ENCODE measurements at regions not wholly inside any gene's neighbourhood (a gene's known extent, or its start where the extent isn't known, plus 50 kb on each side); places are given as distances from the start of the nearest gene placed in this dataset.

DNA sequence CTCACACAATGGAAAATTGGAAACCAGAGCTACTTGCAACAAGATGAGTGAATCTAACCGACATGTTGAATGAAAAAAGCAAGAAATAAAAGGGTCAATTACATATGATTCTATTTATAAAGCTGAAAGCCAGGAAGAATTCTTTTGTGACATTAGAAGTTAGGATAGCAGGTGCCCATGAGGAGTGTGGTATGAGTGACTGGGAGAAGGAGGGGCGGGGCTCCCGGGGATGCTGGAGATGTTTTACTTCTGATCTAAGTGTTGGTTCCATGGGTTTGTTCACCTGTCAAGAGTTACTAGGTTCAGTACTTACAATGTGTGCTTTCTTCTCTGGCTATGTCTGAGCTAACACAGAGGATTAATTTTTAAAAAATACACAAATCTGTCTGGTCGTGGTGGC lies 60.8 kb downstream of the NSMCE3 start:
- no peak for ATAC-seq (ENCODE audit: low read depth)
- H3K4me3 Mint-ChIP-seq: no peak overlapping the region
- no peak overlapping the region for H3K27ac Mint-ChIP-seq
- H3K36me3 Mint-ChIP-seq: no peaks in the 10 kb centered on the region
- no peaks in the 10 kb centered on the region for H3K9me3 Mint-ChIP-seq
- DNase-seq: no peak
- H3K27me3 Mint-ChIP-seq: peaks cover 15% of the 10 kb centered on the region
- POLR2A ChIA-PET: no interaction called here
- H3K4me1 Mint-ChIP-seq: peaks cover 11% of the 10 kb centered on the region

DNA sequence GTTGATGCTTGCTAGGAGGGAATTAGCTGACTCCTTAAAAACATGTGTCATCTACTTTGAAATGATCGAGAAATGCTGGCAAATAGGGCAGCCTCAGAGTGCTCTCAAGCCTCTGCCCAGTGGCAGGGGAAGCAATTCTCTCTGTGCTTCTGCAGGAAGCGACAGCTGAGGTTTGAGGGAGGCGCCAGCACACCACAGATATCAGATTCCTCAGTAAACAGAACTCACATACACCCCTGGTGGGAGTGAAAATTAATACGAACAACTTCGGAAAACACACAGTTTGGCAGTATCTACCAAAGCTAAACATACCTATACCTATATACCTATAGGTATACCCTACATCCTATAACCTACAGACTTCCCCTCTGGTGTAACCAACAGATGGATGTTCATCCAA lies 61.3 kb downstream of the NSMCE3 start:
- peaks cover 11% of the 10 kb centered on the region for H3K4me1 Mint-ChIP-seq
- POLR2A ChIA-PET: no interaction called here
- H3K9me3 Mint-ChIP-seq: no peaks in the 10 kb centered on the region
- H3K36me3 Mint-ChIP-seq: no peaks in the 10 kb centered on the region
- peaks cover 15% of the 10 kb centered on the region for H3K27me3 Mint-ChIP-seq
- DNase-seq (no peak), ATAC-seq (ENCODE audit: low read depth) (peak; percentile 58)
- H3K4me3 Mint-ChIP-seq: no peak overlapping the region
- no peak overlapping the region for H3K27ac Mint-ChIP-seq

DNA sequence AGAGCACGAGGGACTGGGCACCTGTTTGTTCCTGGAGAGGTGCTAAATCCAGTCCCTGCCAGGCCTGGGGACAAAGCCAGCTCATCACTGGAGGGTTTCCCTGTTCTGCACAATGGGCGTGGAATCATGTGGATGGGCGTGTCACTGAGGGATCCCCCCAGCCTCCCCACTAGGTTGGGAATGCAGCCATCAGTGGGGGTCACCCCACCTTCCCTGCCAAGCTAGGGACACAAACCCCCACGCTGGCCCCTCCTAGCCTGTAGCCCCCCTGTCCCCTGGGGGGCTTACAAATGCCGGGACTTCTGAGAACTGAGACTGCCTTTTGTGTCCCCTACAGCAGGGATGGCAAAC lies 61.9 kb downstream of the NSMCE3 start:
- H3K4me1 Mint-ChIP-seq: peaks cover 11% of the 10 kb centered on the region
- ATAC-seq (ENCODE audit: low read depth): no peak
- no peak overlapping the region for H3K27ac Mint-ChIP-seq
- no peak overlapping the region for H3K4me3 Mint-ChIP-seq
- no peaks in the 10 kb centered on the region for H3K9me3 Mint-ChIP-seq
- no peaks in the 10 kb centered on the region for H3K36me3 Mint-ChIP-seq
- peaks cover 15% of the 10 kb centered on the region for H3K27me3 Mint-ChIP-seq
- no peak for DNase-seq
- POLR2A ChIA-PET: no interaction called here

DNA sequence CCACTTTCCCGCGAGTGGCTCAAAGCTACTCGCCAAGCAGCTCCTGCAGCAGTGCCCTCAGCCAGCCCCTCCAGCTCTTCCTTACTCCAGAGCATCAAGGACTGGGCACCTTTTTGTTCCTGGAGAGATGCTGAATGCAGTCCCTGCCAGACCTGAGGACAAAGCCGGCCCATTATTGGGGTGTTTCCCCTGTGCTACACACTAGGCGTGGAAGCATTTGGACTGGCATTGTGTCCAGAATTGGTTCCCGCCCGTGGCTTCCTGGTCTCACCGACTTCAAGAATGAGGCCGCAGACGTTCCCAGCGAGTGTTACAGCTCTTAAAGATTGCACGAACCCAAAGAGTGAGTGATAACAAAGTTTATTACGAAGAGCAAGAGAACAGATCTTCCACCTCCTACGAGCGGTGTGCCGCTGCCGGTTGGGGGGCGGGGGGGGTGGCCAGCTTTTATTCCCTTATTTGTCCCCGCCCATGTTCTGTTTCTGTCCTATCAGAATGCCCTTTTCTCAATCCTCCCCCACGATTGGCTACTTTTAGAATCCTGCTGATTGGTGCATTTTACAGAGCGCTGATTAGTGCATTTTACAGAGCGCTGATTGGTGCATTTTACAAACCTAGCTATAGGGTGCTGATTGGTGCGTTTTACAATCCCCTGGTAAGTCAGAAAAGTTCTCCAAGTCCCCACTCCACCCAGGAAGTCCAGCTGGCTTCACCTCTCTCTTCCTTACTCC lies 62.4 kb downstream of the NSMCE3 start:
- POLR2A ChIA-PET: no interaction called here
- no peak overlapping the region for H3K27ac Mint-ChIP-seq
- peaks cover 7% of the 10 kb centered on the region for H3K4me1 Mint-ChIP-seq
- no peak overlapping the region for H3K4me3 Mint-ChIP-seq
- no peaks in the 10 kb centered on the region for H3K36me3 Mint-ChIP-seq
- DNase-seq: no peak
- no peak for ATAC-seq (ENCODE audit: low read depth)
- no peaks in the 10 kb centered on the region for H3K9me3 Mint-ChIP-seq
- peaks cover 12% of the 10 kb centered on the region for H3K27me3 Mint-ChIP-seq

DNA sequence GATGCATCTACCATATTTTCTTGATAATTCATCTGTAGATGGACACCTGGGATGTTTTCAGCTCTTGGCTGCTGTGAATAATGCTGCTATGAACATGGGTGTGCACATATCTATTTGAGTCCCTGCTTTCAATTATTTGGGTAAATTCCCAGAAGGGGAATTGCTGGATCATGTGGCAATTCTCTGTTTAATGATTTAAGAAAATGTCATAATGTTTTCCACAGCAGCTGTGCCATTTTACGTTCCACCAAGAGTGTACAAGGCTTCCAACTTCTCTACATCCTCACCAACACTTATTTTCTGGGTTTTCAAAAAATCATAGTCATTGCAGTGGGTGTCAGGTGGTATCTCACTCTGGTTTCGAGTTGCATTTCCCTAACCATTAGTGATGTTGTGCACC lies 64.4 kb downstream of the NSMCE3 start:
- Mint-ChIP-seq H3K4me1 (peaks cover 5% of the 10 kb centered on the region), H3K9me3 (no peaks in the 10 kb centered on the region), H3K36me3 (no peaks in the 10 kb centered on the region), H3K4me3 (no peak overlapping the region), H3K27me3 (peaks cover 19% of the 10 kb centered on the region), H3K27ac (no peak overlapping the region)
- DNase-seq (no peak), ATAC-seq (ENCODE audit: low read depth) (no peak)
- POLR2A ChIA-PET: no interaction called here

DNA sequence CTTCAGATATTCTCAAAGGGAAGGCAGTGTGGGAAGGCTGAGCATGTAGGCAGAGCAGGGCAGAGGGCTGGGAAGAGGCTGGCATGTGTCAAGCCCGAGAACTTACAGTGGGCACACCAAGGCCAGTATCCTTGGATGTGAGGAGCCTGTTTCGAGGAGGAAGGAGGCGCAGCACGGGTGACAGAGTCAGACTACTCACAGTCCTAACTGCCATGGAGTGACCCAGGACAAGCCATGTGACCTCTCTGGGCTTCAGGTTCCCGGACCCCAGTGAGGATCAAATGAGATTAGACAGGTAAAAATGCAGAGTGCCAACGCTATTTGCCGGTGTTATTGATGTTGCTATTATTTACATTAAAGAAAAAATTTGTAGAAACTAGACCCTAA lies 65.3 kb downstream of the NSMCE3 start:
- Mint-ChIP-seq H3K4me1 (peaks cover 5% of the 10 kb centered on the region), H3K27me3 (peaks cover 19% of the 10 kb centered on the region), H3K27ac (no peak overlapping the region), H3K36me3 (no peaks in the 10 kb centered on the region), H3K9me3 (no peaks in the 10 kb centered on the region), H3K4me3 (no peak overlapping the region)
- POLR2A ChIA-PET: no interaction called here
- DNase-seq (no peak), ATAC-seq (ENCODE audit: low read depth) (no peak)

DNA sequence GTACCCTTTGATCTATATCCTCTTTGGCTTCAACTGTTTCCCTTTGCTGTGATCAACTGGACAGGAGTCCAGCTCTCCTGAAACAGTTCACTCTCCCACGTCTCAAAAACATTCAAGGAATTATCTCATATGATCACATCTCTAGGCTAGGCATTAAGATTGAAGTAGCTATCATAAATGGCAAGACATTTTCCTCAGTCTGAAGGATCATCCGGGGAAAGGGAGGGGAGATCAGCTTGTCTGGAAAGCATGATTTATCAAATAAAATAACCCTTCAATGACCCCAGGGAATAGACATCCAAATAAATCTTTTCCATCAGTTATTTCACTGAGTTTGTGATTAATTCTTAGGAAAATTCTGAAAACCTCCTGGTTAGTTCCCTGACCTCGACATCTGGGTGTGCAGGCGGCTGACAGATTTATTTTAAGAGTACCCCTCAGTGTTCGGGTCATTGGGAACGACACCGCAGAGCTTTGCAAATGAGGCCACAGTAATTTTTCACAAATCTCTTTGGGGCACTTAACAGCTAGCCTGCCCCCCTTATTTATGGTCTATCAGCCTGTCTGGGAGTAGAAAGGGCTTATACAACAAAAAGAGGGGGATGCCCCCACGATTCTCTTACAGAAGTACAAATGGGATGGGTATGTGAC lies 65.8 kb downstream of the NSMCE3 start:
- no peak for ATAC-seq (ENCODE audit: low read depth)
- no peak overlapping the region for H3K27ac Mint-ChIP-seq
- H3K27me3 Mint-ChIP-seq: peaks cover 16% of the 10 kb centered on the region
- no peaks in the 10 kb centered on the region for H3K36me3 Mint-ChIP-seq
- POLR2A ChIA-PET: no interaction called here
- no peak for DNase-seq
- no peaks in the 10 kb centered on the region for H3K9me3 Mint-ChIP-seq
- H3K4me1 Mint-ChIP-seq: peaks cover 5% of the 10 kb centered on the region
- H3K4me3 Mint-ChIP-seq: no peak overlapping the region

DNA sequence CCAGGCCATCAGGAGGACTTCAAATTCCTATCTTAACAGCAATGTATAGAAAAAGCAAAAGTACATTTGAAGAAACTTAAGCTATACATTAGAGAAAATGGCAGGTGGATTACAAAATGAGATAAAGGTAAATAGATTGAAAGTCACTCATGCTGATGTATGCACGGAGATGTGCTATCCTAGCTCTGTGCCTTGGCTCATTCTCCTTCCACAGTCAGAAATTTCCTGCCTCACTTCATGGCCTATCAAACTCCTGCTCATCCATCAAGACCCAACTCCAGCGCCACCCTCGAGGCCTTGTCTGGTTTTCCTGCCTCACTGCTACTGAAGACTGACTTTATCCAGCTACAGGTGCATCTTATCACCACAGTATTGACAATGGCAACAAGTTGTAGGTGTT lies 72.9 kb downstream of the NSMCE3 start:
- DNase-seq (no peak), ATAC-seq (ENCODE audit: low read depth) (no peak)
- Mint-ChIP-seq H3K9me3 (no peaks in the 10 kb centered on the region), H3K4me1 (no peaks in the 10 kb centered on the region), H3K4me3 (no peak overlapping the region), H3K36me3 (no peaks in the 10 kb centered on the region), H3K27ac (no peak overlapping the region), H3K27me3 (peaks cover 14% of the 10 kb centered on the region)
- POLR2A ChIA-PET: no interaction called here

DNA sequence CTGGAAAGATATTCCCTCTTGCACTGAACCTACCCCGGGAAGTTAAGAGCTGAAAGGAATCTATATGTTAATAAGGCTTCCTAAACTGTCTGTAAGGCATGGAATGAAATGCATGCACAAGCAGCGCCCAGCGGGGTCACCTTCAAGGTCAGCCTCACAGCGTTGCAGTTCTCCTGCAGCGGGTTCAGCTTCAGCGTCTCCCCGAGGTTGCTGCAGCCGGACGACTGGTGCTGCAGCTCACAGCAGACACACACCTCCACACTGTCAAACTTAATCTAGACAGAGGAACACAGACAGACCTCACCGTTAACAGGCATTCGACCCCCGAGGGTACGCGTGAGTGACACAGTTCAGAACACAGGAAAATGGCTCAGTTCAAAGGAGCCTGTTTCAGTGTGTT lies 73.3 kb downstream of the NSMCE3 start:
- no peaks in the 10 kb centered on the region for H3K9me3 Mint-ChIP-seq
- peaks cover 12% of the 10 kb centered on the region for H3K27me3 Mint-ChIP-seq
- no peak for DNase-seq
- H3K4me3 Mint-ChIP-seq: no peak overlapping the region
- H3K36me3 Mint-ChIP-seq: no peaks in the 10 kb centered on the region
- ATAC-seq (ENCODE audit: low read depth): no peak
- no peak overlapping the region for H3K27ac Mint-ChIP-seq
- H3K4me1 Mint-ChIP-seq: no peaks in the 10 kb centered on the region
- POLR2A ChIA-PET: no interaction called here

DNA sequence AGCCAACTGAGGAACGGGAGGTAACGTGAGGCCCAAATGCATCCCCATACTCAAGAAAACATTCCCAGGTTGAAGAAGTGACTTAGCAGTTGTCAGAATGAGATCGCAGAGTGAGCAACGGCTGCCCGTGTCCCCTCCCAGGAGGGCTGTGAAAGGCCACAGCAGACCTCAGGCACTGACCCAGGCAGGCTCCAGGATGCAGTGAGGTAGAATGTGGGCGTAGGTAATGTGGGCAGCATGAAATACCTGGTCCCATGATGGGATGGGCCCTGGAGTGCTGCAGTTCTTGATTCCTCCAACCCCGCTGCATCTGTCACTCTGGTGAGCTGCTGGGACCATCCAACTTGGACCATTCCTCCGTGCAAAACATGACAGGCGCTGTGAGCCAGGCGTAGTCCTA lies 74.8 kb downstream of the NSMCE3 start:
- POLR2A ChIA-PET: no interaction called here
- H3K9me3 Mint-ChIP-seq: no peaks in the 10 kb centered on the region
- DNase-seq: no peak
- H3K4me1 Mint-ChIP-seq: no peaks in the 10 kb centered on the region
- no peak overlapping the region for H3K4me3 Mint-ChIP-seq
- H3K36me3 Mint-ChIP-seq: no peaks in the 10 kb centered on the region
- peaks cover 10% of the 10 kb centered on the region for H3K27me3 Mint-ChIP-seq
- ATAC-seq (ENCODE audit: low read depth): no peak
- no peak overlapping the region for H3K27ac Mint-ChIP-seq

DNA sequence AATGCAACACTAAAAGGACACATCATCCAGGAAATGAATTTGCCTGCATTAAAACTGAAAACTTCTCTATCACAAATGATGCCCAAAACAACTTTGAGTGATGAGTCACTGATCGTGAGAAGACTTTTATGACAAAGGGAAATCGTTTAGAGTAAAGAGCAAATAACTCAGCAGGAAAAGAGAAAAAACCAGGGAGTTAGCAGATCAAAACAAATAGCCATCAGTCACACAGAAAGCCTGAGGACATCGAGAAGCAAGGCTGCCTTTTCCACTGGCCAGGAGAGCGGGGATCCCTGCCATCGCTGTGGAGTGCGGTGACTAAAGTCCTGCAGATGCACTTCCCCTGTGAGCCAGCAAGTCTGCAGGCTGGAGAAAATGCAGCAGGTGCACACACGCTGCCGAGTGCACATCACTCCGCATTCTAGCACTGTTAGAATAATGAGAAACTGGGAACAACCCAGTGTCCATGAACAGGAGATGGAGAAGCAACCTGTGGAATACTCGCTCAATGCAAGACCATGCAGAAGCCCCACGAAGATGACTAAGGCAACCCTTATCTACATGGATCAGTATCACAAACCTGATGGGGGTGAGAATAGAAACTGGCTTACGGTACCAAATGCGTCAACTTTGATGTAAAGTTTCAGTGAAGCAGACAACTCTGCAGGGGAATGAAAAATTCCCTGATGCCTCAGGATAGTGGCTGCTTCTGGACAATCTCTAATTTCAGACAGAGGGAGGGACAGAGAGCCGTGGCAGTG lies 86.4 kb downstream of the NSMCE3 start:
- peaks cover 14% of the 10 kb centered on the region for H3K27me3 Mint-ChIP-seq
- ATAC-seq (ENCODE audit: low read depth): no peak
- H3K9me3 Mint-ChIP-seq: no peaks in the 10 kb centered on the region
- peaks cover 1% of the 10 kb centered on the region for H3K4me1 Mint-ChIP-seq
- POLR2A ChIA-PET: no interaction called here
- H3K4me3 Mint-ChIP-seq: no peak overlapping the region
- H3K27ac Mint-ChIP-seq: no peak overlapping the region
- no peak for DNase-seq
- H3K36me3 Mint-ChIP-seq: no peaks in the 10 kb centered on the region

DNA sequence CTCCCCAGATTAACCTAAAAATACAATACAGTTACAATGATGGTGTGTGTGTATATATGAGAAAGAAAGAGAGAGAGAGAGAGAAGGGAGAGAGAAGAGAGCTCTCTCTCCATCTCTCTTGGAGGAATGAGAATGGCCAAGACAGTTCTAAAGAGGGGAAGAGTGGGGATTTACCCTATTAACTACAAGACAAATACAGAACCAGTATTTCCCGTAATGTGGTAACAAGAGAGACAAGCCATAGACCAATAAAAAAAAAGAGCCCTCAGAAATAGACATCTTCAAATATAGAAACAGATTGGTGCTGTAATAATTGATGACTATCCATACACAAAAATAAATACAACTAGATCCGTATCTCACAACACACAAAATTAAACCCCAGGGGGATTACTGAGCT lies 87.0 kb downstream of the NSMCE3 start:
- Mint-ChIP-seq H3K4me3 (no peak overlapping the region), H3K27ac (no peak overlapping the region)

DNA sequence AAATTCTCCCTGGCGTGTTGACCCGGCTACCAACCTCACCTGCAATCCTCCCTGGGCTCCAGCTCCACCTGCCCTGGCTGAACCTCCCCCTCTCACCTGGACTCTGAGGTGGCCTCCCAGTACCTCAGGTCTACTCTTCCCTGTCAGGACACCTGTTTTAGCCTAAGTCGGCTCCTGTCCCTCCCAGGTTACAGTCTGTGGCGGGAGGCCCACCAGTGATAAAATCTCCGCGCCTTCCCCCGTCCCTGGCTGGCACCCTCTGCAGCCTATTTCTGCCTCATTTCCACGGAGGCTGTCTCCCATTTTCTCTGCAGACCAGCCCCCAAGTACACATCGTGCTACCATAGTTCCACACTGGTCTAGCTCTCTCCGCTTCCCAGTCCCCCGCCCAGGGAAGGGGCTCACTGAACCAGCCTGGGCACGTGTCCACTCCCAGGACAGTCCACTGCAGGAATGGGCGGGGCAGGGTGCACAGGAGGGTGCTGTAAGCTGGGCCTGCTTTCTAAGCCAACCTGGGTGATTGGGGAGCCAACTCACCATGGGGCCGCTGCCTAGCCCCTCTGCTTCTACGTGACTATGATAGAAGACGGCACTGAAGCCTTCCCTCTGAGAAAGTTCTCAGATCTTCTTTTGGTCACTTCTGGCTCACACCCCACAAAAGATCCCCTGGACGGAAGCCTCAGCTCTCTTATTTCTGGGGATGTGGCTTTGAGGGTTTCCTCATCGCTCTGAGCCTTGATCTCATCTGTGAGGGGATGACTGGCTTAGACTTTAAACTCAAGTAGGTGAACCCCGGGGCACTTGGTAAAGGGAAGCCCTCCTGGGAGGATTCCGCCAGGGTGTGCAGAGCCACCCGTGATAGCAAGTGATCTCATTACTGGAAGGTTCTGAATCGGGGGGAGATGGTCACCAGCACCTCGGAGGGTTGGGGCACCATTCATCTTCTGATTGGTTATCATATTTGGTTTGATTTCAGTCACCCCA lies 96.6 kb downstream of the NSMCE3 start:
- H3K36me3 Mint-ChIP-seq: no peaks in the 10 kb centered on the region
- H3K4me1 Mint-ChIP-seq: no peaks in the 10 kb centered on the region
- H3K27ac Mint-ChIP-seq: no peak overlapping the region
- POLR2A ChIA-PET: no interaction called here
- no peak overlapping the region for H3K4me3 Mint-ChIP-seq
- H3K27me3 Mint-ChIP-seq: peaks cover 20% of the 10 kb centered on the region
- no peaks in the 10 kb centered on the region for H3K9me3 Mint-ChIP-seq
- DNase-seq (no peak), ATAC-seq (ENCODE audit: low read depth) (no peak)

More for the DNA sequence above, 87.0 kb downstream of the NSMCE3 start:
- no peaks in the 10 kb centered on the region for H3K9me3 Mint-ChIP-seq
- ATAC-seq (ENCODE audit: low read depth): no peak
- POLR2A ChIA-PET: no interaction called here
- peaks cover 16% of the 10 kb centered on the region for H3K27me3 Mint-ChIP-seq
- H3K4me1 Mint-ChIP-seq: peaks cover 1% of the 10 kb centered on the region
- H3K36me3 Mint-ChIP-seq: no peaks in the 10 kb centered on the region
- no peak for DNase-seq

Measured in activated naive CD8-positive, alpha-beta T cell treated with anti-CD3 and anti-CD28 coated beads, Interleukin-2, amount 10 ng/mL, durations not matched to agents 7 days and 5 days (primary cell).